ENCODE measurements at regions not wholly inside any gene's neighbourhood (a gene's known extent, or its start where the extent isn't known, plus 50 kb on each side); places are given as distances from the start of the nearest gene placed in this dataset.

GRCh38 chr5:56457887-56458812 lies 225.0 kb upstream of the ANKRD55 start:
- no peak for DNase-seq

GRCh38 chr5:56456002-56456401 lies 222.9 kb upstream of the ANKRD55 start:
- no peak for DNase-seq

- no peak for DNase-seq
Measured at GRCh38 chr5:56455417-56455816, 222.3 kb upstream of the ANKRD55 start.

- no peak for DNase-seq
Measured at GRCh38 chr5:56454219-56454862, 221.2 kb upstream of the ANKRD55 start.

DNA sequence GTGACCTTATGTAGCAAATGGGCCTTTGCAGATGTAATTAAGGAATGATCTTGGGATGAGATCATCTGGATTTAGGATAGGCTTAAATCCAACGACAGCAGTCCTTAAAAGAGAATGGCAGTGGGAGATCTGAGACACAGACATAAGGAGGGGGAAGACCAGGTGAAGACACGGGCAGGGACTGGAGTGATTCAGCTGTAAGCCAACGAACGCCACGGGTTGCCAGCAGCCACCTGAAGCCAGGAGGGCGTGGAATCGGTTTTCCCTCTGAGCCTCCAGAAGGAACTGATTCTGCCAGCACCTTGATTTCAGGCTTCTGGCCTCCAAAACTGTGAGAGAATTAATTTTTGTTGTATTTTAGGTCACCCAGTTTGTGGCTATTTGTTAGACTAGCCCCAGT lies 218.6 kb upstream of the ANKRD55 start:
- no peak for DNase-seq

GRCh38 chr5:56450766-56451165 lies 217.6 kb upstream of the ANKRD55 start:
- no peak for DNase-seq

DNA sequence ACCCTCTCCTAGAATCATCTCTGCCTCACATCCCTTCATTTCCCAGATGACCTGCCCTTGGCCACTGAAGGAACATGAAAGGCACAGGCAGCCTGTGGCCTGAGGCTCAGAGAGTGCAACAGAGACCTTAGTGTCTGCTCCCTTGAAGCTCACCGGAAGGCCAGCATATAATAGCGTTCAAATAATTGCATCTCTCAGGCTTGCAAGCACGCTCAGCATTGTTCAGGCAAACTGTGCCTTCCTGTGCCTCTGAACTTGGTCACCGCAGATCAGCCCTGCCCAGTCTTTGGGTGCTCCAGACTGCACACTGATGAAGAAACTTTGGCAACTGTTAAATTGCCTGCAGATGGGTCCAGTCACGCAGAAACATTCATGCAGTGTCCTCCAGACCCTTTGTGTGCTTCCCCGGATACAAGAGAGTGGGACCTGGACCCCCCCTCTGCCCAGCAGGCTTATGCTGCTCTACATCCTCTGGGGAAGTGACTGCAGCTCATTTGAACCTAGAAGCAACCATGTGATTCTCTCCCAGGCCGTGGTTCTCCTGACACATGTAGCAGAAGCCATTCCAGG lies 216.0 kb upstream of the ANKRD55 start:
- DNase-seq: no peak

DNA sequence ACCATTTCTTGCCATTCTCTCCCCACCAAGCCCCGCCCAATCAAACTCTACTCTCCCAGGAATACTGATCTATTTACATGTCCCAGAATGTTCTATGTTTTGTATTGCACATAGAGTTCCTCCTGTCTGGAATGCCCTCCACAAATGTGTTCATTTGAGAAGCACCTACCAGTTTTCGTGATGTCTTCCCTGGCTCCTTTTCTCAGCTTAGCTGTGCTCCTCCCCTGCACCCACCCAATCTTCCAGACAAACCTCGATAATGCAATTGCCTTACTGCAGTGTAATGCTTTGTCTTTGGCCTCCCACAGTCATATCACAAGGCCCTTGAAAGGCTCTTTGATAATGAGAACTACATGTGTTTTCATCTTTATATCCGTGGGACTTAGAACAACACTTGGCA lies 214.5 kb upstream of the ANKRD55 start:
- no peak for DNase-seq

DNA sequence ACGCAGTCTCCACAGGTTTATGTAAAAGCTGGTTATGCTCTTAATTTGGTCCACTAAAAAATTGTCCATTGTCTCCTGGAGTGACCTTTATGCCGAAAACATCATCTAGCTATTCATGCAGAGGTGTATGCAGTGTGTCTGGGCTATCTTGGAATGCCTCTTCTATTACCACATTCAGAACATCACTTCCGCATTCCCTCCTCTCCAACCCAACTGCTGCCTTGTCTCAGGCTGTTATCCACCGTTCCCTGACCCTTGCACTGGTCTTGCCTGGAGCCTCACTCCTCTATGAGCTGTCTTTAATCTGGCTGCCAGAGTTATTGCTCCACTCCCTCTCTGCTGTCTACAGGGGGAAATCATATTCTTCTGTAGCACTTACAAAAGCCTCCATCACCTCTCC lies 214.1 kb upstream of the ANKRD55 start:
- DNase-seq: no peak

DNA sequence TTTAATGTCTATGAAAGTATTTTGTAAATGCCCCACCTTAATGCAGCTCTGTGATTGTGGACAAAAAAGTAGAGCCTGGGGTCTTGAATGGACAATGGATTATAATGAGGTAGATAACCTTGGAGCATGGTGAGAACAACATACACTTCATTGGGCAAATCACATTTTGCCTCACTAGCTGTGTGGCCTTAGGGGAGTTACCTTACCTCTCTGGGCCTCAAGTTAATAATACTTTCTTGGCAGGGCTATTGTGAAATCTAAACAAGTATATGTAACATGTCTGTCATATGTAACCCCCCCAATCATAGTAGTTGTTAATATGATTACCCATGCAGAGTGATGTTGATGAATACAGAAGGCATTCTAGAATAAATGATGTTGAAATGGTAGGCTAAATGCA lies 213.6 kb upstream of the ANKRD55 start:
- no peak for DNase-seq

DNA sequence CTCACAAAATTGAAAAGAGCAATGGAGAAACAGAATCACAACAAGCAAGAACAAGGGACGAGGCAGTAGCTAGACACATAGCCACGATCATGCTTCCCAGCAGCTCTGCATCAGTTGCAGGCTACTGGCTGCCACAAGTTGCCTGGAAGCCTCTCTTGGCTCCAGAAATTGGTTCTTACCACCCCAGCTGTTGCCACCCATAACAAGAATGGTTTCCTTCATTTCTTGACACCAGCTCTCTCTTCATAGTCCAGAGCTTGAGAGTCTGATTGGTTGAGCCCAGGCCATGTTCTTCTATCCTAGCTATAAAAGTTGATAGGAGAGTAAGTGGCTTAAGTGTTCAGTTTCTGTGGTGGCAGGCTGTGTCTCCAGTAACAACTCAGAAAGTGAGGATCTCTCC lies 210.7 kb upstream of the ANKRD55 start:
- no peak for DNase-seq

- DNase-seq: no peak
Measured at GRCh38 chr5:56440871-56441740, 208.0 kb upstream of the ANKRD55 start.

- DNase-seq: no peak
Measured at GRCh38 chr5:56434986-56435385, 201.9 kb upstream of the ANKRD55 start.

- DNase-seq: no peak
Measured at GRCh38 chr5:56433039-56433617, 200.0 kb upstream of the ANKRD55 start.

DNA sequence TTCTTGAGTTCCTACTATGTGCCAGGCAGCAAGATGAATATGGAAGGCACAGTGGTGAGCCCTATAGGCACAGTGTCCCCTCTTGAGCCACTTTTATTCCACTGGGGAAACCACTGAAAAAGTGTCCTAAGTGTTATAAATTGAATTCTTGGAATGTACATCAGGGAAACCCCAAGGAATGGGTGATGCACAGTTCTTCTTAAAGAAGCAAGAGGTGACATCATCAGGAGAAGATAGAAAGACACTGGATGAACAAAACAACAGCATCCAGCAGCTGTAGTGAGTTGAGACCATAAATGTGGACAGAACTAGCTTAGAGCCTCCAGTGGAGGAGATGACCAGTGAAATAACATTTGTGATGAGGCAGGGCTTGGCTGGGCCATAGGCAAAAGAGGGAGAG lies 199.2 kb upstream of the ANKRD55 start:
- no peak for DNase-seq

DNA sequence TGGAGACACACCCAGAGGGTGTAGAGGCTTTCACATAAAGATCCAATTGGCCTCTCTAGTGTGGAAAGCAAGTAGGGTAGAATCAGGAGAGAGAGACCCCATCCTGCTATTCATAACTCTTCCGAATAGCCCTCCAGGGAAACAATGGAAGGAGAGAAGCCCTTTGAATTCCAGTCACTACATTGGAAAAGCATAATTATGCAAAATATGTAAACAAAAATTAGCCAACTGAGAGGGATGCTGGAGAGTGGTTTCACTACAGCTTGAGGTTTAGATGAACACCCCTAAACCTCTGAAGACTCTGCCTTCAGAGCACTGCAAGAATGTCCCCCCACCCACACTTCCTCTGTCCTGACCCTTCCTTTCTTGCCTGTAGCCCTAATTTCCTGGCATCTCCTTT lies 197.3 kb upstream of the ANKRD55 start:
- DNase-seq: peak; percentile 22

- DNase-seq: peak; percentile 27
Measured at GRCh38 chr5:56429110-56429561, 196.0 kb upstream of the ANKRD55 start.

DNA sequence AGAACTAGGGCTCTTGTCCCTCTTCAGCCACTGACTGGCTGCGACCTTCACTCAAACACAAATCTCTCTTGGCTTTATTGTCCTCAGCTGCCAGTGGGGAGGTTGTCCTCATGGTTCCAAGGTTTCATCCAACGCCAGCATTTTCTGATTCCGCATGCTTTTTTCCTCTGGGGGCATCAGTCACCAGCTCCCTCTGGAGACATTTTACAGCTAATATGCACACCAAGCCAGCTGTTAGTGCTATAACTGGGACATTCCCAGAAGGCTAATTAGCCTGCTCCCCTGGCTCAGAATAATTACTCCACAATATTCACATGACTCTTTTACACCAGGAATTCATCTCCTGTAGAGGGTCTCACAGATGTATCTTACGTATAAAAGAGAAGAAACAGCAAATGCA lies 193.6 kb upstream of the ANKRD55 start:
- DNase-seq: no peak

DNA sequence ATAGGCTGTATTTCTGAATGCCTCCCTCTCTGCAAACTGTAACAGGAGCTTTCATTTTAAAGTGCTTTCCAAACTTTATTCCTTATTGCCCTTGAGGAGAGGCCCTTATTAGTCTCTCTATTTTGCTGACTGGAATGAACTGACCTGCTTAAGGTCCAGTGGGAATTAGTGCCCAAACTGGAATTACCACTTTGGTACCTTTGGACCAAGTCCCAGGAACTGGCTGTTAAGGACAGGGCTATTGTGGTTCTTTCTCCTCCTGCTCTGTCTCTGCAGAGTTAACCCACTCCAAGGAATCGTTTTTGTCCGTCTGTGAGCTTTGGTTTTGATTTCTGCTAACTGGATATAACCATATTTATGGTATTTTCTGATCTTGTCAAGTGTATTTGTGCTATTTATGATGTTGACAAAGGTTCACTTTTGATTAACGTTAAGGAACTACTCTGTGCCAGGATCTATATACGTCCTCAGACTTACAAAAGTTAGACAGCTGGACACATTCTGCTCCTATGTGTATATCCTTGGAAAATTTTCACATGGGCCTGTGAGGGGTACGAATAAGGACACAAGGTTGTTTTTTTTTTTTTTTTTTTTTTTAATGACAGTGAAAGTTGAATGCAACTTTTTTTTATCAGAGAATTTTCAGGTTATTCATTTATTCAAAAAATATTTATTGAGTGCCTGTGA lies 189.1 kb upstream of the ANKRD55 start:
- DNase-seq: no peak

DNA sequence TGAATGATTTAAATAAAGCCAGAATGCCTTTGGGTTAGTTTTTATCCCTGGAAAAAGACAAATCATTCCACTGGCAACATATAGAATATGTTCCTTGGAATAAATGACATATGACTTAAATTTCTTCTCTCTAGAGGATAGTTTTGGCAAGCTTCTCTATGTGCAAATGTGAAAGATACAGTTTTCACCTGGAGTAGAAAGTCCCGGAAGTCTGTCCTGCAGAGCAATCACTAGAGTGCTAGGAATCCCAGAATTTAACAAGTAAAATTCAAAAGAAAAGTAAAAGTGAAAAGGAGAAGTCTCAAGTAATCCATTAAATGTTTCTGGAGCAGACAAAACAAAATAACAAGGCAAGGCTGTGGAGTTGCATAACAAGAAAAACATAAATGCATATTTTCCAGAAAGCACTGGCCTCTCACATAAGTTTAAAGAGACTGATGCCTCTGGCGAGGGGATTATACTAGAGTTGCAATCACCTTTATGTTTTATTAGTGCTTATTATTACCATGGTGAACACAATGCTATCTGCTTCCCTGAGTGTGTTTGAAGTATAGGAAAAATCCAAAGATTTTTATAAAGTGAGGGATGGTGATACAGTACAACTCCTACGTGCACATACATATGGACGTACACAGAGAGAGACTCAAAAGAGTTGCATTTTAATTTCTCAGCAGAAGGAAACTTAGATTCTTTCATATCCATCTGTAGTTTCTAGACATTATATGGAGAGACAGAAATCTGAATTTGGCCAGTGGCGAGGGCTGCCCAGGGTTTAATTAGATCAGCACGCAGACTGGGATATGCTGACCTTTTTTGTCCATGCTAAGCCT lies 188.3 kb upstream of the ANKRD55 start:
- DNase-seq: no peak

DNA sequence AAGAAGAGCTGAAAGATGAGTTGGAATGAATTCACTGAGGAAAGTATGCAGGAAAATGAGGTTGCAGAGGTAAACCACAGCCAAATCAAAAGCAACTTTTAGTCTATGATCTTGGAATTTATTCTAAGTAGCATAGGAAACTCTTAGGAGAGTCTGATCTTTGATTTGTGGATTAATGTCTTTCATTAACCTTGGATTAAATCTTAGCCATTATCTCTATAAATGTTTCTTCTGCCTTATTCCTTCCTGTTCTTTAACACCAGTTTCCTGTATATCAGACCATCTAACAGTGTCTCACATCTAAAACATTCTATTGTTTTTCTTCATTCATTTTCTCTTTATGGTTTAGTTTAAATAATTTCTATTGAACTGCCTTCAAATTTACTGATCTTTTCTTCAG lies 187.2 kb upstream of the ANKRD55 start:
- no peak for DNase-seq

Data from dermis blood vessel endothelial cell (primary cell).